ENCODE measurements at regions not wholly inside any gene's neighbourhood (a gene's known extent, or its start where the extent isn't known, plus 50 kb on each side); places are given as distances from the start of the nearest gene placed in this dataset.
"Not testable (repeated sequence)": the region's sequence is repeated elsewhere in the genome, so short reads cannot be mapped to it uniquely, and the experiment has no call there.

GRCh38 chr5:40347981-40348725 lies 331.6 kb upstream of the PTGER4 start:
- no peak for DNase-seq

- DNase-seq: no peak
These were observed 332.8 kb upstream of the PTGER4 start for GRCh38 chr5:40346901-40347300.

DNA sequence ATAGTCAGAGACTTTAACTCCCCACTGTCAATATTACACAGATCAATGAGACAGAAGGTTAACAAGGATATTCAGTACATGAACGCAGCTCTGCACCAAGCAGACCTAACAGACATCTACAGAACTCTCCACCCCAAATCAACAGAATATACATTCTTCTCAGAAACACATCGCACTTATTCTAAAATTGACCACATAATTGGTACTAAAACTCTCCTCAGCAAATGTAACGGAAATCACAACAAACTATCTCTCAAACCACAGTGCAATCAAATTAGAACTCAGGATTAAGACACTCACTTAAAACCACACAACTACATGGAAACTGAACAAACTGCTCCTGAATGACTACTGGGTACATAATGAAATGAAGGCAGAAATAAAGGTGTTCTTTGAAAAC lies 341.3 kb upstream of the PTGER4 start:
- DNase-seq: not testable (repeated sequence)

DNA sequence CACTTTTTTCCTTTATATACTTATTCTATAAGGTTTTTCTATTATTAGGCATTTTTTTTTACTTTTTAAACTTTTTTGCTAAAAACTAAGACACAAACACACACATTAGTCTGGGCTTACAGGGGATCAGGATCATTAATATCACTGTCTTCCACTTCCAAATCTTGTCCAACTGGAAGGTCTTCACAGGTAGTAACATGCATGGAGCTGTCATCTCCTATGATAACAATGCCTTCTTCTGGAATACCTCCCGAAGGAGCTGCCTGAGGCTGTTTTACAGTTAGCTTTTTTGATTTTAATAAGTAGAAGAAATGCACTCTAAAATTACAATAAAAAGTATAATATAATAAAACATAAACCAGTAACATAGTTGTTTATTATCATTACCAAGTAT lies 345.5 kb upstream of the PTGER4 start:
- DNase-seq: no peak

- DNase-seq: peak; percentile 5
These were observed 346.1 kb upstream of the PTGER4 start for GRCh38 chr5:40333459-40334241.

GRCh38 chr5:40332970-40333369 lies 346.7 kb upstream of the PTGER4 start:
- DNase-seq: no peak

DNA sequence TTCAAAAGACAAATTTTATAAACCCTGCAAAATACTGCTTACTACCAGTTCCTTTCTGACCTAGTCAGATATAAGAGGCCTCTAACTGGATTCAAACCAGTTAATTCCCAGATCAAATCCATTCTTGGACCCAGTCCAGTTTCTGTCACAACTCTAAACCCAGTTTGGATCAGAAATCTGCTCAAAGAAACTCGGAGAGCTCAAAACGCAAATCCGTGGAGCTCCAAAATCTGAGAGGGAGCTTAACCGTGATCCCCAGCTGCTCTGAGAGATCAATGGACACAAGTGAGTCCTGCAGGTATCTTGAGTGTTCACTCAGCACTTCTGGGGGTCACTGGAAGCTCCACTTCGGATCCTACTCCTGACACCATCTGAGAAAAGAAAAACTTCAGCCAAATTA lies 348.1 kb upstream of the PTGER4 start:
- no peak for DNase-seq

DNA sequence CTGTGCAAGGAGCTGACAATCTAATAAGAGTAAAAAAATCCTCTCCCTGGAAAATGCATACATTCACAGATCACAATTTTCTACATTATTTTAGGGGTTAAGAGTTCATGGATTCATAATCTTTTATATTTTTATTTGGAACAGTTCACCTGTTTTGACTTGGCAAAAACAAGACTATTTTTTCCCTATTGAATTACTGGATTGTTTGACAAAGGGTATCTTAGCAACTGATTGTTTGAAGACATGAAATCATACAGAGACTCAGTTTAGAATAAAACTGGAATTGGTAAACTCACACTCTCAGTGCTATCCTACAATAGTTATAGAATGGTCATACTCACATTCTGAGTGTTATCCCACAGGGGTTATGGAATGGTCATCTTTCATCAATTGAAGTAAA lies 358.2 kb upstream of the PTGER4 start:
- DNase-seq: no peak

- no peak for DNase-seq
These were observed 361.3 kb upstream of the PTGER4 start for GRCh38 chr5:40318395-40318794.

- no peak for DNase-seq
These were observed 362.7 kb upstream of the PTGER4 start for GRCh38 chr5:40317023-40317422.

DNA sequence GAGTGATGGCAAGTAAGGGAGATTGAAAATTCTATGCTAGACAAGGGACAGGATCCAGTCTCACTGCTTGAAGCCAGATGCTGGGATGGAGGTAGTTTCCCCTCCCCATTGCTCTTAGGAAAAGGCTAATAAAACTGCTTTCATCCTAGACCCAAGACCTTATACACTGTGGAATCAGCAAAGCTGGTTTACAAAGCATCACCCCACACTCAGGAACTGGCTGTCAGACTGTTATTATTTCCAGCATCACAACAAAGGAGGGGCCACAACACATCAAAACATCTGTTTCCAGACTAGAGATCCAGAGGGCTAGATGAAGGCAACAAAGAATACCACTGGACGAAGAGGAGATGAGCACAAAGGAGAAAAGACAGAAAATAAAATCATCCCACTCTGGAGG lies 364.6 kb upstream of the PTGER4 start:
- no peak for DNase-seq

GRCh38 chr5:40314275-40314674 lies 365.4 kb upstream of the PTGER4 start:
- no peak for DNase-seq

- no peak for DNase-seq
These were observed 367.5 kb upstream of the PTGER4 start for GRCh38 chr5:40312205-40312604.

- no peak for DNase-seq
These were observed 369.9 kb upstream of the PTGER4 start for GRCh38 chr5:40309851-40310250.

DNA sequence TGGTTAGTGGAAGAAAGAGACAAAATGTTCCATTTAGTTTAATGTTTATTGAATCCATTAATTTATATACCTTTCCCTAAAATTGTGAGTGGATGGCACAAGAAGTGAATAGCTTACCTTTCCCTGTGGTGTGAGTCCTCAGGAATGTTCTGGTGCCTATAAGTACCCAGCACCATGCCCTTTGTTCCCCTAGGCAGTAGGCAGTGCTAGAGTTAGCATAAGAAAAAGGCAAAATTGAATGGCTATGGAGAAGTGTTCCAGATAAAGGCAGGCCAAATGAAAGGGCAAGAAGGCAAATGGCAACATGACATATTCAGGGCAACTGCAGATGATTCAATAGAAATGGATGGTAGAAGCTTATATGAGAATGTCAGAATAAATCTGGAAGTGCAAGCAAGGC lies 370.8 kb upstream of the PTGER4 start:
- DNase-seq: no peak

GRCh38 chr5:40307920-40308319 lies 371.8 kb upstream of the PTGER4 start:
- DNase-seq: no peak

DNA sequence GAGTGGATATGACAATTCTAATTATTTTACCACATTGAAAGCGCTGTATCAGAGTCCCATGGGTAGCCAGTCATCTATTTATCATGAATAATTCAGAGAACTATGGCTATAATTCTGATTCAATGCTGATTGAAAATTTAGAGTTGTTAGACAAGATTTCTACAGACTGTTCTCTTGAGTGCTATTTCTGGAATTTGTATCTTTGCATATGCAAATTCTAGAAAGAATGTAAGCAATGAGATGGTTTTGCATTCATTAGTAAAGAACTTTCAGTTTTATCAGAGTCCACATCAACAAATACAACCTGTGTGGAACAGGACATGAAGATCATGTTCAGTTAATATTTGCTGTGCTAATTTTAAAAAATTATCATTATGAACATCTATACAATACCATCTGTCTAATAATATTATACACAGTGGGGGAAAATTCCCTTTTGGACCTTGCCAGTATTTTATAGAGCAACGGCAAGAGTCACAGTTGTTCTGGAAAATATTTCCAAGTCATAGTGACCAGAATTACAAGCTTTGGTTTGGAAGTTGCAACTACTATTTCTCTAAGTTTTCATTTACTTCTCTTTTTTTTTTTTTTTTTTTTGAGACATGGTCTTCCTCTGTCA lies 372.7 kb upstream of the PTGER4 start:
- DNase-seq: no peak

DNA sequence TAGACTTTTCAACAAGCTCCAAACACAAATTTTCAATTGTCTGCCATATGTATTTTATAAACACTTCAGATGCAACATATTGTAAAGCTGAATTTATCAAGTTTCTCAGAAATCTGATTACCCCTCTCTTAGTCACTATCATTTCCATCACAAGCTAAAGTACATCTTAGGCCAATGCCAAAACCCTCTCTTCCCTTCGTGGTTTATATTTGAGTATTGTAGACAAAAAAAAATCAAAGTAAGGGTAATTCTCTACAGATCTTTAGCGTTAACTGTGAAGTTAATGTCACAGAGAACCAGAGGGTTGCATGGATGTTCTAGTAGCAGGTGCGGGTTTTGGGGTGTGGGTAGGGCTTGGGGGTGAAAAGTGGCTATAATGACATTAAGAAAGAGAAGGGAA lies 387.7 kb upstream of the PTGER4 start:
- DNase-seq: no peak

DNA sequence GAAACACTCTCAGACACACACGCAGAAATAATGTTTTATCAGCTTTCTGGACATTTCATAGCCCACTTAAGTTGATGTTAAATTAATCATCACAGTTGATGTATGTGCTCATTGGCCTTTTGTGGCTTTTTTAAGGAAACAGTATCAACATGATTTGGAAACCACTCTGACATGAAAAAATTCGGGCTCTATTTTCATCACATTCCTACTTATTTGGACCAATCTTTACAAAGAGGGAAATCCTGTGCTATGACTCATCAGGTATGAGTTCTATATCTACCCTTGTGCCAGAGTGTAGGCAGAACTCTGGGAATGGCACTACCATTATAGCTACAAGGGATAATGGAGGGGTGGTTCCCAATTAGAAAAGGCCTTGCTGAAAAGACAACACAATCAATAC lies 388.4 kb upstream of the PTGER4 start:
- no peak for DNase-seq

DNA sequence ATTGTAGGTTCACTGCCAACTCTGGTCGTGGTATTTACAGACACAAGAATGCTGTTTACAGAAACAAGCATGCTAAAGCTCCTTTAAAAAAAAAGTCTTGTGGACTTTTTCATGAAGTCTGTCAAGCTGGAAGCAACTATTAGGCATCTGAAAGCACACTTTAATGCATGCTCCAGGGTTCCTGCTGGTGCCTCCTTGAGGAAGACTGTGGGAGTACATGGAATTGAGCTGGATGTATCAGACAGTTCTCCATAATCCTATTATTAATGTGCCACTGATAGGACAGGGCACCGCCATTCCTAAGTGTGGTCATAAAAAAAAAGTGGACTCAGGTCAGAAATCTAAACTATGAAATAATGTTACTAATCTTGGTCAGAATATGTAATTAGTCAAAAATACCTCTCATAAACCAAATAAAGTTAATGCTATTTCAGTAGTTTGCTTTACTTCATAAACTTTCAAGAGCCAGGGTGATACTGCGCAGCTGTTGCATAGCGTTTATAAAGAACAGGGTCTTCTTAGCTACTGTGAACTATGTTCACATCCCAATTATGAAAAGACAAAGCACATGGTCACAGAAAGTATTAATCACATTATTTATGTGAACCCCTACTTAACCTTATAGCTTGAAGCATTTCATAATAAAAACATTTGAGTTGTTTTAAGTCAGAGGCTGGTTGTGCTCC lies 390.8 kb upstream of the PTGER4 start:
- DNase-seq: no peak

DNA sequence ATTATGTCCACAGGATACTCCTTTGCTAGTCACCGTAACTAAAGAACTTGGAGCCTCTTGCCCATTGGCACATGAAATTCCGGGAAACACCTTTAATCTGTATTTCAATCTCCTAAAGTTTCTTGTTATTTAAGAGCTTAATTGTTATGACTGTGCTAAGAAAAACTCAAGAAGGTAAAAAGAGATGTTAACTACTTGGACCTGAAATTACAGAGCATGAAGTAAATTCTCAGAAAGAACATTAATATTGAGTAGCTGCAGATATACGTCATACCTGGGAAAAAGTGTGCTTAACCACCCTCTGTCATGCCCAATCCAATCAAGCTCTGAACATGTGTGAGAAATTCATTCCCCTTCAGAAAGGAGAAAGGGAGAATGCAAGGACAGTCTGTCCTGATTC lies 394.9 kb upstream of the PTGER4 start:
- no peak for DNase-seq

DNA sequence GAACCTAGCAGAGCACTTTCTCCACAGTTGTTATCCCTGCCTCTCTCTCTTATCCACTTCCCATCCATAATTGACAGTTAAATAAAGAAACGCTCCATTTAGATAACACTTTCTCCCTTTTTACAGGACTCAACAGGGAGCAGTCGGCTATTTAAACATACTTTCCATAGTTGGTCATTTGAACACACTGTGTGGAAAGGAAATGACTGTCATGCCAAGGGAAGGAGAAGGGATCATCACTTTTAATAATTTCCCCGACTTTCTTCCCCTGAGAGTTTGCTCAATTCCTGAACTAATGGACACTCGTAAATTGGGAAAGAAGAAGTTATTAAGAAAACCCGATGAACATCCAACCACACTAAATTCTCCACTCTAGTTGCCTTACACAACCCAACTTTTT lies 400.8 kb upstream of the PTGER4 start:
- DNase-seq: no peak

DNA sequence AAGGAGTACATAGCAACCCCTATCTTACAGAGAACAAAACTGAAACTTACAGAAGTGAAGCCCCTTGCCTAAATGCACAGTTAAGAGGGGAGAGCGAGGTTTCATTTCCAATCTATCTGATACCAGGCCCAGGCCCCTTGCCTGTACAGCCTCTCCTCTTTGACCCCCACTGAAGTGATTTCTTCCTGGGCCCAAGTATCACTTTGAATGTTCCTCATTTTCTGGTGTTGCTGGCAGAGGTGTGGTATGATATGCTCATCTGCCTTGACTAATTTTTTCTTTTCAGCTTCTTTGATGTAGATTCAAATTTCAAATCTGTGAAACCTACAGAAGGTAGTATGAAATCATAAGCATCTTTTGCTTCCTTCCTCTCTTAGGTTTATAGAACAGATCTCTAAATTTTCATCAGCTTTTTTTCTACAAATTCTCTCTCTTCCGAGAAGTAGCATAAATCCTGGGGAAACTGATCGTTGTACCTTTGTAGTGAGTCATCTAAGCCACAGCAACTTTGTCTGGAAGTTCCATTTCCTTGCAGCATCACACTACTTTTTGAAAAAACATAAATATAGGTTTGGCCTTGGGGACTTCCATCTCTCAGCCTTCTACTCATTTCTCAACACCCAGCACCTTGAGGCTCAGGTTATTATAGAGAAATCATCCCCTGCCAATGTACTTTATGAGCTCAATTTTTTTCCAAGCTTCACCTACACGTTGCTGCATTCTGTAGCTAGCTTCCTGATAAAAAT lies 402.4 kb upstream of the PTGER4 start:
- DNase-seq: peak; percentile 4

Data from CD4-positive, alpha-beta T cell treated with Interleukin-17A for 4 hours (primary cell).